AG20443 (cell line): ENCODE measurements at regions not wholly inside any gene's neighbourhood (a gene's known extent, or its start where the extent isn't known, plus 50 kb on each side); places are given as distances from the start of the nearest gene placed in this dataset.
"Not testable (repeated sequence)": the region's sequence is repeated elsewhere in the genome, so short reads cannot be mapped to it uniquely, and the experiment has no call there.

Experiments
- DNase-seq: peaks from one replicate; pipeline ENCODE4 v3.0.0; 2012; ENCODE audit warnings: low spot score, mixed read lengths

GRCh38 chr9:65395789-65396188 is 110.8 kb upstream of the FOXD4L5 start:
- not testable (repeated sequence) for DNase-seq

GRCh38 chr9:65395121-65395520 is 110.1 kb upstream of the FOXD4L5 start:
- not testable (repeated sequence) for DNase-seq

- not testable (repeated sequence) for DNase-seq
Measured at GRCh38 chr9:65393111-65393810, 108.3 kb upstream of the FOXD4L5 start.

- not testable (repeated sequence) for DNase-seq
Measured at GRCh38 chr9:65392611-65393010, 107.6 kb upstream of the FOXD4L5 start.

GRCh38 chr9:65389710-65390109 is 104.7 kb upstream of the FOXD4L5 start:
- DNase-seq = not testable (repeated sequence)

GRCh38 chr9:65389216-65389615 is 104.2 kb upstream of the FOXD4L5 start:
- DNase-seq = not testable (repeated sequence)

GRCh38 chr9:65386699-65387098 is 101.7 kb upstream of the FOXD4L5 start:
- peak; percentile 39 for DNase-seq

GRCh38 chr9:65386191-65386590 is 101.2 kb upstream of the FOXD4L5 start:
- DNase-seq = not testable (repeated sequence)

- DNase-seq = not testable (repeated sequence)
Measured at GRCh38 chr9:65385655-65386024, 100.6 kb upstream of the FOXD4L5 start.

- DNase-seq = not testable (repeated sequence)
Measured at GRCh38 chr9:65384759-65385654, 100.0 kb upstream of the FOXD4L5 start.

- not testable (repeated sequence) for DNase-seq
Measured at GRCh38 chr9:65384066-65384465, 99.1 kb upstream of the FOXD4L5 start.

- not testable (repeated sequence) for DNase-seq
Measured at GRCh38 chr9:65383646-65384045, 98.6 kb upstream of the FOXD4L5 start.

- not testable (repeated sequence) for DNase-seq
Measured at GRCh38 chr9:65382701-65383318, 97.8 kb upstream of the FOXD4L5 start.
